ENCODE measurements at regions not wholly inside any gene's neighbourhood (a gene's known extent, or its start where the extent isn't known, plus 50 kb on each side); places are given as distances from the start of the nearest gene placed in this dataset.

GRCh38 chr1:239819756-239820250 is 271.9 kb upstream of the FMN2 start:
- no peak for TF ChIP-seq POLR2A (IDR thresholded peaks at IDR 0.05; ENCODE audit: extremely low read depth, insufficient read length)
- no peak for TF ChIP-seq MYC (IDR thresholded peaks at IDR 0.05; ENCODE audit: low read depth, low read length)
- no peak for TF ChIP-seq MAX (IDR thresholded peaks at IDR 0.05; ENCODE audit: low read depth, low read length)
- no peak for TF ChIP-seq CTCF (IDR thresholded peaks at IDR 0.05; ENCODE audit: low read depth, low read length)
- no peak overlapping the region for H3K4me3 ChIP-seq (ENCODE audit: low read depth, low read length)
- no peak for DNase-seq (ENCODE audit: low read depth)

GRCh38 chr1:239823852-239824251 is 267.8 kb upstream of the FMN2 start:
- no peak overlapping the region for H3K4me3 ChIP-seq (ENCODE audit: low read depth, low read length)
- TF ChIP-seq CTCF (IDR thresholded peaks at IDR 0.05; ENCODE audit: low read depth, low read length) (no peak), MYC (IDR thresholded peaks at IDR 0.05; ENCODE audit: low read depth, low read length) (no peak), MAX (IDR thresholded peaks at IDR 0.05; ENCODE audit: low read depth, low read length) (no peak), POLR2A (IDR thresholded peaks at IDR 0.05; ENCODE audit: extremely low read depth, insufficient read length) (no peak)
- no peak for DNase-seq (ENCODE audit: low read depth)

- no peak for TF ChIP-seq MAX (IDR thresholded peaks at IDR 0.05; ENCODE audit: low read depth, low read length)
- TF ChIP-seq POLR2A (IDR thresholded peaks at IDR 0.05; ENCODE audit: extremely low read depth, insufficient read length) = no peak
- TF ChIP-seq MYC (IDR thresholded peaks at IDR 0.05; ENCODE audit: low read depth, low read length) = no peak
- DNase-seq (ENCODE audit: low read depth) = no peak
- no peak overlapping the region for H3K4me3 ChIP-seq (ENCODE audit: low read depth, low read length)
Observed at GRCh38 chr1:239826211-239826610, 265.5 kb upstream of the FMN2 start.

GRCh38 chr1:239826736-239827135 is 264.9 kb upstream of the FMN2 start:
- TF ChIP-seq POLR2A (IDR thresholded peaks at IDR 0.05; ENCODE audit: extremely low read depth, insufficient read length) = no peak
- no peak for TF ChIP-seq MAX (IDR thresholded peaks at IDR 0.05; ENCODE audit: low read depth, low read length)
- TF ChIP-seq CTCF (IDR thresholded peaks at IDR 0.05; ENCODE audit: low read depth, low read length) = no peak
- no peak for TF ChIP-seq MYC (IDR thresholded peaks at IDR 0.05; ENCODE audit: low read depth, low read length)
- no peak for DNase-seq (ENCODE audit: low read depth)
- no peak overlapping the region for H3K4me3 ChIP-seq (ENCODE audit: low read depth, low read length)

GRCh38 chr1:239829535-239829934 is 262.1 kb upstream of the FMN2 start:
- TF ChIP-seq POLR2A (IDR thresholded peaks at IDR 0.05; ENCODE audit: extremely low read depth, insufficient read length) (no peak), CTCF (IDR thresholded peaks at IDR 0.05; ENCODE audit: low read depth, low read length) (no peak), MYC (IDR thresholded peaks at IDR 0.05; ENCODE audit: low read depth, low read length) (no peak), MAX (IDR thresholded peaks at IDR 0.05; ENCODE audit: low read depth, low read length) (no peak)
- DNase-seq (ENCODE audit: low read depth) = no peak
- H3K4me3 ChIP-seq (ENCODE audit: low read depth, low read length) = no peak overlapping the region

- TF ChIP-seq CTCF (IDR thresholded peaks at IDR 0.05; ENCODE audit: low read depth, low read length) (no peak), MYC (IDR thresholded peaks at IDR 0.05; ENCODE audit: low read depth, low read length) (no peak), MAX (IDR thresholded peaks at IDR 0.05; ENCODE audit: low read depth, low read length) (no peak), POLR2A (IDR thresholded peaks at IDR 0.05; ENCODE audit: extremely low read depth, insufficient read length) (no peak)
- no peak for DNase-seq (ENCODE audit: low read depth)
Observed at GRCh38 chr1:239831577-239832355, 259.9 kb upstream of the FMN2 start.

More at GRCh38 chr1:239831577-239832355, 259.9 kb upstream of the FMN2 start:
- no peak overlapping the region for H3K4me3 ChIP-seq (ENCODE audit: low read depth, low read length)
